Breast epithelium (tissue), 4 donors: ENCODE measurements at regions not wholly inside any gene's neighbourhood (a gene's known extent, or its start where the extent isn't known, plus 50 kb on each side); places are given as distances from the start of the nearest gene placed in this dataset.

Experiments used
- DNase-seq, 2 donors: peaks; one replicate each; pipeline ENCODE4 v3.0.0-alpha.2; 2019; ENCODE audit warnings: low spot score in 2 of 2
- H3K27ac ChIP-seq, 2 donors: fragments of 200-600 bp; sonication (generic) in 1 of 2; one replicate each; pipeline ENCODE4 v1.5.1; 2016 to 2019; ENCODE audit warnings: mild to moderate bottlenecking in 1 of 2
- H3K27me3 ChIP-seq, 2 donors: fragments of 200-600 bp; sonication (generic) in 1 of 2; one replicate each; pipeline versions ENCODE4 v1.5.1 to v1.6.0; 2017 to 2019; ENCODE audit warnings: control low read depth in 1 of 2, mild to moderate bottlenecking in 1 of 2
- H3K36me3 ChIP-seq: fragments of 200-600 bp; one replicate; pipeline ENCODE4 v1.5.1; 2019
- H3K4me1 ChIP-seq, 2 donors: fragments of 200-600 bp; sonication (generic); one replicate each; pipeline ENCODE4 v1.5.1; 2016 to 2019; ENCODE audit warnings: control low read depth in 1 of 2
- H3K4me3 ChIP-seq, 3 donors: fragments of 200-600 bp; sonication (generic); 1 replicate in 2 of 3; 2 replicates in 1 of 3; pipeline ENCODE4 v1.5.1; 2016 to 2019; ENCODE audit warnings: mild to moderate bottlenecking in 3 of 3, moderate library complexity in 2 of 3
- H3K9me3 ChIP-seq, 2 donors: fragments of 200-600 bp; sonication (generic) in 1 of 2; one replicate each; pipeline ENCODE4 v1.5.1; 2016 to 2019; ENCODE audit warnings: control low read depth in 1 of 2
- CTCF ChIP-seq, 3 donors: fragments of 450-650 bp; IDR thresholded peaks; one replicate each; pipeline ENCODE4 v1.5.1; 2016 to 2017; ENCODE audit warnings: antibody characterized with exemption in 3 of 3, mild to moderate bottlenecking in 3 of 3, moderate library complexity in 3 of 3
- POLR2A ChIP-seq: fragments of 450-650 bp; IDR thresholded peaks from one replicate; pipeline ENCODE4 v1.6.1; 2016; ENCODE audit warnings: antibody characterized with exemption, mild to moderate bottlenecking, moderate library complexity
- POLR2AphosphoS5 ChIP-seq, 3 donors: sonication (generic); formaldehyde crosslinking; IDR thresholded peaks; one replicate each; pipeline ENCODE4 v1.6.1; 2017; ENCODE audit warnings: antibody characterized with exemption in 3 of 3
- intact Hi-C: fragments of 100-400 bp; cut with DNase I; formaldehyde crosslinking; loops from one replicate; pipeline ENCODE4 v1.15.1; 2023; ENCODE audit warnings: low total_unique reads

- DNase-seq: no peak
- no peak overlapping the region for H3K4me3 ChIP-seq
- H3K4me1 ChIP-seq: no peaks in the 10 kb centered on the region
- intact Hi-C loops: no loop called here
- no peaks in the 10 kb centered on the region for H3K27me3 ChIP-seq
- TF ChIP-seq POLR2AphosphoS5 (IDR thresholded peaks at IDR 0.05): no peak
- no peak for TF ChIP-seq POLR2A
- no peak for TF ChIP-seq CTCF (IDR thresholded peaks at IDR 0.05)
- no peaks in the 10 kb centered on the region for H3K36me3 ChIP-seq
- no peaks in the 10 kb centered on the region for H3K9me3 ChIP-seq
- no peak overlapping the region for H3K27ac ChIP-seq
These were observed 146.3 kb downstream of the LY86 start for GRCh38 chr6:6734479-6735465.

GRCh38 chr6:6736791-6737654, 148.5 kb downstream of the LY86 start:
- H3K4me1 ChIP-seq: no peaks in the 10 kb centered on the region
- no peaks in the 10 kb centered on the region for H3K9me3 ChIP-seq
- intact Hi-C loops: no loop called here
- no peaks in the 10 kb centered on the region for H3K27me3 ChIP-seq
- peak overlapping the region; percentile 34 to 59 (median 47) for H3K4me3 ChIP-seq
- no peak for DNase-seq
- no peaks in the 10 kb centered on the region for H3K36me3 ChIP-seq
- H3K27ac ChIP-seq: peak overlapping the region in 1 of 2 donors; percentile 34
- TF ChIP-seq CTCF (IDR thresholded peaks at IDR 0.05) (no peak), POLR2AphosphoS5 (IDR thresholded peaks at IDR 0.05) (peak in 1 of 3 donors; percentile 22)

- no peaks in the 10 kb centered on the region for H3K27me3 ChIP-seq
- H3K9me3 ChIP-seq: no peaks in the 10 kb centered on the region
- H3K27ac ChIP-seq: peak overlapping the region in 1 of 2 donors; percentile 34
- H3K4me3 ChIP-seq: peak overlapping the region; percentile 34 to 59 (median 47)
- TF ChIP-seq CTCF (IDR thresholded peaks at IDR 0.05) (no peak), POLR2A (no peak), POLR2AphosphoS5 (IDR thresholded peaks at IDR 0.05) (no peak)
- H3K4me1 ChIP-seq: no peaks in the 10 kb centered on the region
- DNase-seq: no peak
- no peaks in the 10 kb centered on the region for H3K36me3 ChIP-seq
- intact Hi-C loops: no loop called here
These were observed 149.2 kb downstream of the LY86 start for GRCh38 chr6:6737671-6738070.

GRCh38 chr6:6738108-6738507, 149.6 kb downstream of the LY86 start:
- Histone ChIP-seq H3K27ac (no peak overlapping the region), H3K9me3 (no peaks in the 10 kb centered on the region), H3K27me3 (no peaks in the 10 kb centered on the region), H3K4me1 (no peaks in the 10 kb centered on the region), H3K36me3 (no peaks in the 10 kb centered on the region), H3K4me3 (no peak overlapping the region)
- intact Hi-C loops: no loop called here
- no peak for TF ChIP-seq CTCF (IDR thresholded peaks at IDR 0.05)
- no peak for TF ChIP-seq POLR2AphosphoS5 (IDR thresholded peaks at IDR 0.05)
- no peak for TF ChIP-seq POLR2A
- no peak for DNase-seq
